ENCODE measurements at regions not wholly inside any gene's neighbourhood (a gene's known extent, or its start where the extent isn't known, plus 50 kb on each side); places are given as distances from the start of the nearest gene placed in this dataset.

DNA sequence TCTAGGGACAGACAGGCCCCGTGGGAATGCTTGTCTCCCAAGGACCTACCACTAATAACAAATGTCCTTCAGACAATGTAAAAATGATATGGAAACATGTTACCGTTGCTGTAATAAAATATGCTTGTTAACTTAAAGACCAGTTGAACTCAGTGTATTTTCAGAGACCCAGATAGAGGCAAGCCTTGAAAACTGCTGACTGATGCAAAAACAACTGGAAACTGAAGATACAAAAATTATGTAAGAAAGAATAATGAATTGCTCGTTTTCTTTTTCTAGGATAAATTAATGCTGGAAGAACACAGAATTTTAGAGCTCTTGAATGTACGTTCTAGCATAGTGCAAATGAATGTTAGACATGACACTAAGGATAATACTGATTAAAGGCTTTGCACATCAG, 311.5 kb upstream of the MAN1A1 start:
- DNase-seq = no peak

DNA sequence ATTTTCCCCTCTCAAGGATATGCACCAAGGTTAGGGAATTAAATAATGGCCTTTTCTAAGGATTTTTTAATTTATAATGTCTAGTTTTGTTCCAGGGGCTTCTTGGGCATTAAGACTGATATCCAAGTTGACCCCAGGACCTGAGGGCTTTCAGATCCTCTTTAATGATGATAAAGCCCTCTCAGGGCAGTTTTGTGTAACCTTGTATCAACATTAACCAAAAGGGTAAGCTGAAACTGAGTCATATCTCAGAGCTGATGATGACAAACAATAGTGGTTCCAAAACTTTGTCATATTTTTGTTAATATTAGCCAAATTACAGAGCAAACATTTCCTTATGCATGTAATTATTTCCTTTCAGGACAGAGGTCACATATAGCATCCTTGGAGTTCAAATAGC, 309.4 kb upstream of the MAN1A1 start:
- DNase-seq = no peak

DNA sequence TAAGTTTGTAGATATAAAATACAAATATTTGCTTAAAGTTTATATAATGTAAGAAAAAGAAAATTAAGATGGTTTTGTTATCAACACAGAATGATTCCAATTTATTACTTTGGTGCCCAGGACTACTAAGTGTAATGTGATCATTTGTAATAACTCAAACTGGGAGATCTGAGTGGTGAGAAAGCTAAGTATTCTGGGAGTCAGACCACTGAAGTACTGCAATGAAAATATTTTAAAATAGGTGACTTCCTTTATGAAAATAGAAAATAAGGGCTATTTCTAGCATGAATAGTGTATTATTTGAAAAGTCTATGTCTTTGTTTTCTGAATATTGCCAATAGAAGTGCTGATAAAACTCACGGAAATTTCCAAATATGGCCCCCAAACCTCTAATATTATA, 305.6 kb upstream of the MAN1A1 start:
- DNase-seq = no peak

DNA sequence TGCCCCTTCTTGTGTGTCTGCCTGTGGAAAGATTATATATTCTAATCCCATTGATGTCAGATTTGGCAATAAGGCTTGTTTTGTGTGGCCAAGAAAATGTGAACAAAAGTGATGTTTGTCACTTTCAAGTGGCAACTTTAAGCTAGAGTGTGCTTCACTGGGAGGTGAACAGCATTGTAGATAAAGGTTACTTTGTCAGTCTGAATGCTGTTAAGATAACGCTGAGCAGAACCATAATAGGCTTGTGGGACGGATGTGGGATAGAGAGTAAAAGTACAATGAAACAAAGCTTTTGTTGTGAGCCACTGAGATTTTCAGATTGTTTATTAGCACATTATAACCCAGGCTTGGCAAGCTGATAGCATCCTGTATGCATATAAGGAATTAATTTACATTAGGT, 303.8 kb upstream of the MAN1A1 start:
- no peak for DNase-seq

DNA sequence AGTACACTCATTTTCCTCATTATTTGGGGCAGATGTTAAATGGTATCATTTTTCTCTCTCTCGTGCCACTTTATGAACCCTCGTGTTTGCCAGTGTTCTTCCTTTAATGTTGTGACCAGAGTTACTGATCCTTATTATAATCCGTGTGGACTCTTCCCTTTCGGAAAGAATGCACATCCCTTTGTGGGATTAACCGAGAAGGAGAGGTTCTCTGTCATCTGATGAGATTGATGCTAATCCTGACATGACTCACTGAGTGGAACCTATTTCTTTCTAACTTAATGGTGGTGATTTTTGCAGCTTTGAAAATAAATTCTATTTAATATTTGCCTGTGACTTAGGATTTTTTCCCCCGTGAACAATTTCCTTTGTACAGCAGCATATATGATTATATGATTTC, 300.0 kb upstream of the MAN1A1 start:
- DNase-seq = no peak

DNA sequence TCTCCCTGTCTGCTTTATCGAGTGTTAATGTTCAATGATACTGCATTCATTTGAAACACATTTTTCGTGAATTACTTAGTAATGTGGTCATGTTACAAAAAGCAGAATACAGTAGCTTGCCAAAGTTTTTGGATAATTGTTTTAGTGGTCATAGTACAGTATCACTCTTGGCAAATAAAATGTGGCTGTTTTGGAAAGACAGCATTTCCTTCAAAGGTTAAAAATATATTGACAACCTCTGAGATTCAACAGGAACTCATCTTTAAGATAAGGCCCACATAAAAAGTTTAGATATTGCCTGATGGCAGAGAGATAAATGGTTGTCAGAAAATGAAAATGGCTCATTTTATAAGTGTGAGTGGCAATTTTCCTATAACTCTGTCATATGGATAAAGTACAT, 297.7 kb upstream of the MAN1A1 start:
- DNase-seq = peak in 2 of 3 donors; percentile 6 to 25

DNA sequence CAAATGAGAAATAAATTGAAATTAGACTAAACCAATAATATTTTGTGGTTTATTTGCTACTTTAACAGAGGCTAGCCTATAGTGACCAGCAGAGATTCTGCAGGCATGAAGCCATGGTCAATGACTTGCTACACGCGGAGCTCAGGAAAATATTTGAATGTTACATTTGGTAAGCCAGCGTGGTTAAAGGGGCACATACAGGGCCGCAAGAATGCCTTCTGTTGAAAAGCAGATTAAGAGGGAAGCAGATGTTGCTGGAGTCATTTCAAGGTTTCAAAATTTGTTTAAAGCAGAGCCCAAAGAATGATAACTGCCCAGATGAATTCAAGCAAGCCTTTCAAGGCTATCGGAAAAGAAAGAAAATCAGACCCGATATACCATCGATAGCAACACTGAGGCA, 294.3 kb upstream of the MAN1A1 start:
- DNase-seq = peak in 1 of 3 donors; percentile 9

DNA sequence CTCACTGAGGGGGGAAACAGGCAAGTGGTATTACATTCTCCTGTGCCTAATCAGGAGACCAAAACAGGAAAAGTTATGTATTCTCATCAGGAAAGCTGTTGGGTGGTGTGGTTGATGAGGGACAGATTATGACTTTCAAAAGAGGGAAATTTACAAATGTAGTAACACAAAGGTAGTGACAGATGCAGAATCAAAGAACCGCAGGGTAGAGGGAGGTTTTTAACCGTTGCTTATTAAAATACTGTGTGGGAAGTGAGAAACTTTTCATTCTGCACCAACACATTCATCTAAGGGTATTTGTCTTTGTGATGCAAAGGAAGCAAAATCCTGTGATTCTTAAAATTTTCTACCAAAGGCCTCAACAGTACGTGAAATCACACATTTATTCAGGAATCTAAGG, 288.2 kb upstream of the MAN1A1 start:
- no peak for DNase-seq

DNA sequence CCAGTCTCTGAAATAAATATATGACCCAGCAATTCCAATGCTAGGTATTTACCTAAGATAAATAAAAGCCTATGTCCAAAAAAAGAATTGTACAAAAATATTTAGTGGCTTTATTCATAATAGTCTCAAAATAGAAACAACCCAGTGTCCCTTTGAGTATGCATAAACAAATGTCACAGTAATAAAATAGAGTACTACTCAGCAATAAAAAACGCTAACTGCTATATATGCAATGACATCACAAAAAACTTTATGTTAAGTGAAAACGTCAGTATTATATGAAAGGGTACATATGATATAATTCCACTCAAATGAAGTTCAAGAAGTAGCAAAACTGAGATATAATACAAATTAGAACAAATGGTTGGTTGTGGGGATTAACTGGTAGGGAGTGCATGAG, 286.5 kb upstream of the MAN1A1 start:
- no peak for DNase-seq

DNA sequence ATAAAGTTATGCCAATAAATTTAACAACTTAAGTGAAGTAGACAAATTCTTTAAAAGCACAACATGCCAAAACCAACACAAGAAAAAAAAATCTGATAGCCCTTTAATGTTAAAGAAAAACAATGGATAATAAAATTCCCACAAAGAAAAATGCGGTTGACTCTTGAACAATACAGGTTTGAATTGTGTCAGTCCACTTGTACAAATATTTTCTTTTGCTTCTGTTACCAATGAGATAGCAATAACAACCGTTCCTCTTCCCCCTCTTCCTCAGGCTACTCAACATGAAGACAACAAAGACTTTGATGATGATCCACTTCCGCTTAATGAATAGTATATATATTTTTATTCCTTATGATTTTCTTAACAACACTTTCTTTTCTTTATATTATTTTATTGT, 283.9 kb upstream of the MAN1A1 start:
- no peak for DNase-seq

DNA sequence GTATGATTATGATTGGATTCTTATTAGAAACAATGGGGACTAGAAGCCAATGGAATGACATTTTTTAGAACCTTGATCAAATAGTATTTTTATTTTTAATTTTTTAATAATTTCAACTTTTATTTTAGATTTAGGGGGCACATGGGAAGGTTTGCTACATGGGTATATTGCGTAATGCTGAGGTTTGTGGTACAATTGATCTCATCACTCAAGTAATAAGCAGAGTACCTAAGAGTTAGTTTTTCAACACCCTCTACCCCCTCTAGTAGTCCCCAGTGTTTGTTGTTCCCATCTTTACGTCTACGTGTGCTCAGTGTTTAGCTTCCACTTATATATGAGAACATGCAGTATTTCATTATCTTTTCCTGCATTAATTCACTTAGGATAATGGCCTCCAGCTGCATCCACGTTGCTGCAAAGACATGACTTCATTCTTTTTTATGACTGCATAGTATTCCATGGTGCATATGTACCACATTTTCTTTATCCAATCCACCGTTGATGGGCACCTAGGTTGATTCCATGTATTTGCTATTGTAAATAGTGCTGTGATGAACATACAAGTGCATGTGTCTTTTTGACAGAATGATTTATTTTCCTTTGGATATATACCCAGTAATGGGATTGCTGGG, 281.1 kb upstream of the MAN1A1 start:
- DNase-seq = no peak

DNA sequence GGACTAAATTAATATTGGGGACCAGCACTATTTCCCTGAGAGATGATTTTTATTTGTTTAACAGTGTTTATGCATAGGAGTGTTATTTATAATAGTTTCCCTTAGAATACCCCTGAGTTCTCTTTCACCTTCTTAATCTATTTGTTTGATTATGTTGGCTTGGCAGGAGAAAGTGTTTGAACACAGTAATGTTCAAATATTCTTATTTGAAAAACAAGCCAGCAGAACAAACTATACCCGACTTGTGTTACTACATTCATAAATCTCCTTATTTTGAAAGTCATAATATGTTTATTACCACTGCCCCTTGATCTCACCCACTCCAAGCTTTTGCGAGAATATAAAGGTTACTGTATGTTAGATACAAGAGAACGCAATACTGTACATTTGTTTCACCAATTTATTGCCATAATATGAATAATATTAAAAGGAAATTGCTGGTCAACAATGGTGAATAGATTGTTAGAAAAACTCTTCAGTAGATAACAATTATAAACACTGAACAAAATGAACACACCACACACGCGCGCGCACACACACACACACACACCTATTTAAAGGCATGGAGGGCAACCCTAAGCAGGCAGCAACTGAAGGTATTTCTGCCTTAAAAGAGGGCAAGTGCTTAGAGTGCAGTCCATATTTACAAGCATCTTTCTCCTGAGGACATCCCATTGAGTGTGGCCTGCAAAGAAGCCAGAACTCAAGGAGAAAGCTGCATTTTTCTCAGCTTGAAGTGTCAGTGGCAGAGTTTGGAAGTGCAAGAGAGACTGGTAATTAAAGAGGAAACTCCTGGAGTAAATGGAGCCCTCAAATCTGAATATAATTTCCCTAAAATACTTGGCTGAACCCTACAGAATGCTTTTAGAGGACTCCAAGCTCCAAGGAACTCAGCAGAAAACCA, 279.4 kb upstream of the MAN1A1 start:
- DNase-seq = no peak

DNA sequence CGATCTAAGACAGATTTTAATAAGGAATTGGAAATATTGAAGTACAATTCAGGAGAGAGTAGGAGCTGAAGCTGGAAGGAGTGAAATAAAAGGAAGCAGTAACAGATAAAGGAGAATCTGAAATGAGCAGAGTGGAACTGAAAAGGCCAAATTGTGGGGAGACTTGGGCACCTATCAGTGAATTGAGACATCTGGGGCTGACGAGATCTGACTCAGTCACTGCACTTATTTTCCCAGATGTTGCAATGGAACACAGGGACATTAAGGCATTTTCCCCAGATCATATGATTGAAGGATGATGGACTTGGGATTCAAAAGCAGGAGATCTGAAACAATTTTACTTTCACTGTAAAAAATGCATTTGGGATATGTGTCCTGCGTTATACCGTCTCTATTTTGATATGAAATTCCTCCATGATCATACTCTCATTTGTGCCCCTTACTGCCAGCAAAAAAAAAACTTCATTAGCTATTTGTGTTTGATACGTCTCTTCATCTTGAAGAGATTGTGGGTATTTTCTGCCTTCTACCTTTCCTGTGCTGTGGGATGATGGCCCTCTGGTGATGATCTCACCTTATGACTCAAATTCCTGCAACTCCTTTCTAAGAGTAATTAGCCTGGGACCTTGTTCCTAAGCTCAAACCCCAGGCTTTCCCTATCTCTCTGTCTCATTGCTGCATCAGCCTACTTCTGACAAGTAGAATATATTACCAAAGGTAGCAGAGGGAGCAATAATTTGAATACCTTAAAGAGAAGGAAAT, 278.5 kb upstream of the MAN1A1 start:
- DNase-seq = no peak

DNA sequence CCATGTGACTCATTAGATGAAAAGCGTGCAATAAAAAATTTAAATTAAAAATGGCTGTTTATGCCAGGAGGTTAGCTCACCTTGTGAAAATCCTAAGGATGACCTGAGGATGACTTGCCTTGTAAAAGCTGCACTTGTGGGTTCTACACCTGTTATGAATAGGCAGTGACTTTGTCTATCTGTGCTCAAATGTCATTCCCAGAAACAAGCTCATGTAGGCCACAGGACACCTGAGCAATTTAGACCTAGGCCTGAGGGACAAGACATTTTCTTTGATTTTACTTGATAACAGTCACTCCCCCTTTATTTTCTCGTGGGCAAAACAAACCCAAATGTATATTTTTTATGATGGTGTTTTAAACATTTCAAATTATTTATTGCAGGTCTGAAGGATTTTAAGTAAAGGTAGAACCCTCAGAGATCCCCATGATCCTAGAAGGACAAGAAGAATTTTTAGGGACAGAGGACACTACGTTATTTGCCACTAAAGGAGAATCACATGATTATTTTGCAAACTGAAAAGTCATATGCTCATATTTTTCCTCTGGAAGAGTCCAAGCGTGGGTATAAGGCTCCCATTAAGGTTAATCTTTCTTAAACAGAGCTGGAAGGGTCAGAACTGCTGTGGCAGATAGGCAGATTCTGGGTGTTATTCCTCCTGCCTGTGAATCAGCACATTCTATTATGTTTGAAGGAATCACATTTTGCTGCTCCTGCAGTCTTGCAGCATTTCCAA, 277.5 kb upstream of the MAN1A1 start:
- no peak for DNase-seq

DNA sequence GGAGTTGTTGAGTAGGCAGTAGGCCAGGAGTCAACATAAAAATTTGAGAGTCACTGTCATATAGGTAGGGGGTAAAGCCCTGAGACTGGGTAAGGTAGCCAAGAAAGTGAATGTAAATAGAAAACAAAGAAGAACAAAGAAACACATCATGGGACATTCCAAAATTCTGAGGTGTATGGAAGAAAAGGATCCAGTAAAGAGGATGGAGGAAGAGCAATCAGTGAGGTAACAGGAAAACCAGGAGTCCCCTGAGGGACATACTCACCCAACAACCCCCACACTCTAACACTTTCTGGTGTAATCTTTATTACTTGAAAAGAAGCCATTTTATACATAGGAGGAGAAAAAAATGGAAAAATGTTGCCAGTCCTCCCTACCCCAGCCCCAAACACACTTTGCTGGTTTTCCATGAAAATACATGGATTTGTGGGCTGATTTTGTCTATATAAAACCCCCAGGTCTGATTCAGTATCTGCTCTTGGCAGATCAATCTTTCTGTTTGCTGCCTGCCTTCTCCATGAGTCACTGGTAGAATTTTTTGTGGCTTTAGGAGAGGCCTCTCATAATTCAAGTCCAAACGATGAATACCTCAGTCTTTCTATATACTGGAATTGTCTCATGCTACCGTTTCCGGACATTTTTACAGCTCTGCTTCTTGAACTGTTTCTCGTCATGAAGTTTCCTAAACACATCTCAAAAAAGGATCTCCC, 271.4 kb upstream of the MAN1A1 start:
- DNase-seq = peak in 1 of 3 donors; percentile 89

DNA sequence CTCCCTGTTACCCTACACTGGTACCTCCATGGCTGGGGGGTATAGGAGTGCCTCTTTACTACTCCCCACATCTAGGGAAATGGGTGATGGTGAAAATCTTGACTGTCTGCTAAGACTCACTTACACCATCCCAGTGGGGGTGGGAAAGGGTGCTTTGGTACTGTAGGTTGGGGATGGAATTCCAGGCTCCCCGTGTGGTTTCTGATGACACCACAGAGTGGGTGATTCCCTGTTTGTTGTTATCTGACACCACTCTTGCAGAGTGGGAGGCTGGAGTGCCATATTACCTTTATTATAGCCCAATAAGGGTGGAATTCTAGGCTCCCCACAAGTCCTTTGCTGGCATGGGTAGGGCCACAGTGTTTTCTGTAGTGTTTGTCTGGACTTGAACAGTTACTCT, 264.6 kb upstream of the MAN1A1 start:
- no peak for DNase-seq

DNA sequence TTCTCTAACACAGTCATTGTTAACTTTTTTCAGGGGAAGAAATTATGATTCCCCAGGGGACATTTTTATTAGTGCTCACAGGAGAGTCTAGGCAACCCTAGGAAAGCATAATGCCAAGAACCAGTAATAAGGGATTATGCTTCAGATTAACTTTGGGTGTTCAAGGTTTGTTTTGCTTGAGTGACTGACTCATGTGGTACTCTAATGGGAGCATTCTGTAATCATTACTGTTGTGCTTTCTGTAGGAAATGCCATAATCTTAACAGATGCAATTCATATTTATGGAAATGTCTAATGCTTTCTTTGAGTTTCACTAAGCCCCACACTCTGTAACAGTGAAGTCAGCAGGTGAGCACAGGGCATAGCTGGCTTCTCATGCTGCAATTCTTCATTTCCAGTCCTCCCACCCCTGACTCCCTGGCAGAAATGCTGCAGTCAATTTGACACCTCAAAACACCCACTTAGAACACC, 263.4 kb upstream of the MAN1A1 start:
- DNase-seq = peak in 1 of 3 donors; percentile 26

DNA sequence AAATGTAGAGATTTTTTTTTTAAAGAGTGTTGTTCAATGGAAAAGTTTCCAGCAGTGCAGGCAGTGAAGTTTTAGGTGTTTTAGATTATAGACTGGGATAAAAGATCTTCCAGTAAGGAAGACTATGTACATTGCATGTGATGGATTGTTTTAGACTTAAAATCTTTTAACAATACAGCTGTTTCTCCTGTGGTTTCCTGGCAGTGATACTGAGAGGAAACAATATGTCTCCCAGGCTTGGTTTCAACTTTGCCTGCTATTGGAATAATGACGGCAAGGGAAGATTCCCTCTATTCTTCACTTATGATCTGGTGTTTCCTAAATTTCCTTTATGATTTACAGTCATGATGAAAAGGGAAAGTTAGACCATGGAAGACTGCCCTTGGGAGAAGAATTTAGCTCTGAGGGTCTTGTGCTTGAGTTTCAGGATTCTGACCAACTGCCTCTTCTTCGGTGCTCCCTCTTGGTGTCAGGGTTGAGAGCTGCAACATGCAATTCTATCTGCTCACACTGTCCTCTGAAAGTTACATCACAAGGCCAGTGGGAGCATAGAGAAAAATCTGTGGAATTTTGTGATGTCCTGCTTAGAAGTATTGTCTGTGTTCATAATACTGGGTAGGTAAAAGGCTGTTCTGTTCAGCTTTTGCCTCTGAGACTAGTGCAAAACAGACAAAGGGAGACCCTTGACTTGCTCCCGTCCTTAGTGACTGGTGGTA, 262.8 kb upstream of the MAN1A1 start:
- no peak for DNase-seq

DNA sequence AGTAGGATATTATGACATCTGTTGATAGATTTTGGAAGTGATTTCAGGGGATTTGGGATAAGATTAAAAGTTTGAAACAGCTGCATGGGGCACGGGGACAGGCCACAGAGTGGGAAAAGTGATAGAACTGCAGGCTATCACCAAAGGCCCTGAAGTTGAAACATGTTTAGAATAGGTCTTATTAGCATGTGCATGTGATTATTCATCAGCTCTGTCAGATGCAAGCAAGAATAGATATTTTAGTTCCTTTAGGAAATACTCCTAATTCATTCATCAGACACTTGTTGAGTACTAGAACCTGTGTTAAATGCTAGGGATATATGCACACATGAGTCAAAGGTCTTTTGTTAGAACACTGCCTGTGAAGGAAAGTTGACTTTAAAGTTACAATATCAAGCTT, 261.2 kb upstream of the MAN1A1 start:
- DNase-seq = no peak

DNA sequence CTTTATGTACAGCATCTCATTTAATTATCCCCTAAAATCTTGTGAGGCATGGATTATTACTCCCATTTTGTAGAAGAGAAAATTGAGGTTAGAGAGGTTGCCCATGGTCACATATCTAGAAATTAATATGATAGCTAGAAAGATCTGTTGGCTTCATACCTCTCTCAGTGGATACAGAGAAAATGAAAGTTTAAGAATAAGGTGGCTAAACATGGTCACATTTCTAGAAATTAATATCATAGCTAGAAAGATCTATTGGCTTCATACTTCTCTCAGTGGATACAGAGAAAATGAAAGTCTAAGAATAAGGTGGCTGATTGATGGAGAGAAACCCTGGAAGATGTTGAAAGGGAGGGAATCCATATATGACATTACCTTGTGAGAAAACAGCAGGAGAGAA, 260.7 kb upstream of the MAN1A1 start:
- DNase-seq = no peak

DNA sequence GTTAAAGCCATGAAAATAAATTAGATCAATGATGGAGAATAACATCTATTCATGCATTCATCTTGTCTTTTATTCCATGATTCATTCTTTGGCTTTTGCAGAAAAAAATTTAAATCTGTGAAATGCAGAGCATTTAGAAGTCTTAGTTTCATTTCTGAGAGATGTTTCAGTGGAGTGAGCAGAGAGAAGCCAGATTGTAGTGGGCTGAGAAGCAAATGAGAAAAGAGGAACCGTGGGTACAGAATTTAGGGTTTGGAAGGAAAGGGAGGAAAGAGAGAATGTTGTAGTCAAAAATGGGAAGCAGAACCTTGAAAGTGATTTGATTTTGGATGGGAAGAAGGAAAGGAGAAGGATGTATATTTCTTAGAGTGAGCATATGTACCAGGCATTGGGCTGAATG, 260.3 kb upstream of the MAN1A1 start:
- DNase-seq = no peak

Data from muscle of back (tissue), 3 donors.